Mucosa of rectum (tissue), 2 donors: ENCODE measurements at regions not wholly inside any gene's neighbourhood (a gene's known extent, or its start where the extent isn't known, plus 50 kb on each side); places are given as distances from the start of the nearest gene placed in this dataset.
"Not testable (repeated sequence)": the region's sequence is repeated elsewhere in the genome, so short reads cannot be mapped to it uniquely, and the experiment has no call there.

Source experiments
- H3K27ac ChIP-seq, 2 donors: one replicate each; pipeline ENCODE4 v1.7.0; 2013; ENCODE audit warnings: inconsistent platforms in 2 of 2, low read depth in 2 of 2, low read length in 2 of 2
- H3K27me3 ChIP-seq, 2 donors: one replicate each; pipeline ENCODE4 v1.7.0; 2013; ENCODE audit warnings: low read length in 2 of 2; ENCODE audit not compliant: control insufficient read depth in 2 of 2, insufficient read depth in 2 of 2
- H3K36me3 ChIP-seq, 2 donors: one replicate each; pipeline ENCODE4 v1.7.0; 2013; ENCODE audit warnings: low read length in 2 of 2; ENCODE audit not compliant: control insufficient read depth in 2 of 2, insufficient read depth in 2 of 2
- H3K4me1 ChIP-seq, 2 donors: one replicate each; pipeline ENCODE4 v1.7.0; 2013; ENCODE audit warnings: low read length in 2 of 2, mild to moderate bottlenecking in 1 of 2; ENCODE audit not compliant: control insufficient read depth in 2 of 2, insufficient read depth in 2 of 2
- H3K4me3 ChIP-seq, 2 donors: one replicate each; pipeline ENCODE4 v1.7.0; 2013; ENCODE audit warnings: low read length in 2 of 2
- H3K9ac ChIP-seq, 2 donors: one replicate each; pipeline ENCODE4 v1.7.0; 2013; ENCODE audit warnings: low read length in 2 of 2, low read depth in 1 of 2, mild to moderate bottlenecking in 1 of 2
- H3K9me3 ChIP-seq, 2 donors: one replicate each; pipeline ENCODE4 v1.7.0; 2013; ENCODE audit warnings: low read length in 2 of 2; ENCODE audit not compliant: control insufficient read depth in 2 of 2
- donor health status: healthy.
- donor health status: Normal muscosa, but diverticular disease.

DNA sequence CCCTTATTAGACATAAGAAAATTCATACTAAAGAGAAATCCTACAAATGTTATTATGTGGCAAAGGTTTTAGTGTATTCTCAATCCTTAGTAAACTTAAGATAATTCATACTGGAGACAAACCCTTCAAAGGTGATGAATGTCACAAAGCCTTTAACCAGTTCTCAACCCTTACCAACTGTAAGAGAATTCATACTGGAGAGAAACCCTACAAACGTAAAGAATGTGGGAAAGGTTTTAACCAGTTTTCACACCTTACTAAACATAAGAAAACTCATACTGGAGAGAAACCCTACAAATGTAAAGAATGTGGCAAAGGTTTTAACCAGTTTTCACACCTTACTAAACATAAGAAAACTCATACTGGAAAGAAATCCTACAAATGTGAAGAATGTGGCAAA is 93.2 kb downstream of the ZNF680 start:
- H3K4me3 ChIP-seq = no peak overlapping the region
- H3K9me3 ChIP-seq = no peaks in the 10 kb centered on the region
- H3K36me3 ChIP-seq = no peaks in the 10 kb centered on the region
- H3K9ac ChIP-seq = no peak overlapping the region
- H3K4me1 ChIP-seq = no peaks in the 10 kb centered on the region
- H3K27me3 ChIP-seq = no peaks in the 10 kb centered on the region
- no peak overlapping the region for H3K27ac ChIP-seq

DNA sequence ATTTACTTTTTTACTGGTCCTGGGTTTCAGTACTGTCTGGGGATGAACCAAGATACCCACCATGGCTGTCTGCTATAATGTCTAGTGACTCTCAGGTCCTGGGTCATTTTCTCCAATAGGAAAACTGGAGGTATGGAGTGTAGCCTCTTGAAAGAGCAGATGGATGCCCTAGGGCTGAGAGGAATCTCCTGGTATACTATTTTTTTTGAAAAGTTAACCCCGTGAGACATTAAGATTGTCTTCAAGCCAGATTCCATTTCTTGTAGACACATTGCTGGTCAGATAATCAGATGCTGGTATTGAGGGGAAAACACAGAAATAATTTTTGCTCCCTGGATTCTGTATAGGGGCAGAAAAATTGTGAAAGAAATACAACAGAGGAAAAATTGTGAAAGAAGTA is 97.3 kb downstream of the ZNF680 start:
- H3K27me3 ChIP-seq = no peaks in the 10 kb centered on the region
- H3K4me3 ChIP-seq = no peak overlapping the region
- H3K9me3 ChIP-seq = peaks cover 0 to 3% of the 10 kb centered on the region in 2 donors
- no peak overlapping the region for H3K27ac ChIP-seq
- H3K36me3 ChIP-seq = no peaks in the 10 kb centered on the region
- no peaks in the 10 kb centered on the region for H3K4me1 ChIP-seq
- H3K9ac ChIP-seq = no peak overlapping the region

DNA sequence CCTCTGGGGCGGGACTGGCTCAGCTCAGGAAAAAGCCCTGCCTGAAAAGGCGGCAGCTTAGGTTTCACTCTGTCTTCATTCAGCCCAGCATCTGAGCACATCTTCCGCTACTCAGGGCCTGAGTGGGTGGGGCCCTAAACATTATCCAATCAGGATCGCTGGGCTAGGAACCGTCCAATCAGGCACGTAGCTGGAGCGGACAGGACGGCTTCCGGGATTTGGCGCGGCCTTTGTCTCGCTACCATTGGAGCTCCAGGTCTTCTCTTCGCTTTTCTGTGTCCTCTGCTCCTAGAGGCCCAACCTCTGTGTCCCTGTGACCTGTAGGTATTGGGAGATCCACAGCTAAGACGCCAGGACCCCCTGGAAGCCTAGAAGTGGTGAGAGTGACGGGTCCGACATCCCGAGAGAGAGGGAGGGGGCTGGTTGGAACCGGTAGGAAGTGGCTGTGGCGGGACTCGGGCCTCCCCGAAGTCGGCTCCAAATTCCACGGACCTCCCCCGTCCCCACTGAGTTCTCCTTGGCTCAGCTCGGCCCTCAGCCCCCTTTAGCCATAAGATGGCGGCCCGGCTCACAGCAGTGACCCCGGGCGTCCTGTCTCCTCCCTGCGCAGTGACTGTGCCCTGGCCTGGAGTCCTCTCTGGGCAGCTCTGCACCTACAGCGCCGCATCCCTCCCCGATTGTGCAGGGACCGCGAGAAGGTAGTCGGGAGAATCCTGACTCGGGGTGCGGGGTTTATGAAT is 99.1 kb downstream of the ZNF680 start:
- H3K4me3 ChIP-seq = peak overlapping the region; percentile 49 to 60
- H3K27ac ChIP-seq = no peak overlapping the region
- no peaks in the 10 kb centered on the region for H3K27me3 ChIP-seq
- no peaks in the 10 kb centered on the region for H3K4me1 ChIP-seq
- H3K9me3 ChIP-seq = peaks cover 0 to 3% of the 10 kb centered on the region in 2 donors
- H3K9ac ChIP-seq = no peak overlapping the region
- H3K36me3 ChIP-seq = no peaks in the 10 kb centered on the region

DNA sequence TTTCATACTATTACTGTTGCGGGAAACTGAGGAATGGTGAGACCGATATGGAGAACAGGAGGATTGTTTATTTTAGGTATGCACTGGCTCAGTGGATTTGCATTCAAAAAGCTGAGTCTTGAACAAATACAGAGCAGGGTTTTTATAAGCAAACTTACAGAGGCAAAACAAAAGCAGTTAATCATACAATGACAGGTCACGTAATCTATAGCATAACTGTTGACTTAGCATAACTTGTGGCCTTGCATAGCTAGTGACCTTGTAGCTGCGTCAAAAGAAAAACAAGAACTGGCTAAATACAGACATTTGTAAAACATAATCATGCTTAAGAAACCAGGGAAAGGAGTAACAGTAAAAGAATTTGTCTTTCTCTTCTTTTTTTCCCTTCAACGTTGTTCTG is 103.0 kb downstream of the ZNF680 start:
- H3K27me3 ChIP-seq, H3K9me3 ChIP-seq, H3K4me1 ChIP-seq, H3K36me3 ChIP-seq, H3K27ac ChIP-seq, H3K4me3 ChIP-seq, H3K9ac ChIP-seq: not testable (repeated sequence)

DNA sequence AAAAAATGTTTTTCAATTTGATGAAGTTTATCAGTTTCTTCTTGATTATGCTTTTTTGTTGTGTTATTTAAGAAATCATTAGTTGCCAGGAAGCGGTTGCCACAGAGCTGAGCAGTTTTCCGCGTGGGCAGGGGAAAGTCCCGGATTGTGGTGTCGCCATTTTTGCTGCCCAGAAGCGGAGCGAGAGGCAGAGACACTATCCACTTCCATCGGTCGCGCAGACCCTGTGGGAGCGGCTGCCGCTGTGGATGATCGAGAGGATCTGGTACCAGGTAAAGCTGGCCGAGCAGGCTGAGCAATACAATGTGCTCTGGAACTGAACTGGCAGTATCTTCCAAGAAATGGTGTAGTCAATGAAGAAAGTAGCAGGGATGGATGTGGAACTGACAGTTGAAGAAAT is 119.8 kb downstream of the ZNF736 start:
- H3K9ac ChIP-seq = no peak overlapping the region
- no peaks in the 10 kb centered on the region for H3K36me3 ChIP-seq
- no peak overlapping the region for H3K4me3 ChIP-seq
- no peaks in the 10 kb centered on the region for H3K27me3 ChIP-seq
- H3K27ac ChIP-seq = no peak overlapping the region
- H3K9me3 ChIP-seq = peaks cover 0 to 3% of the 10 kb centered on the region in 2 donors
- no peaks in the 10 kb centered on the region for H3K4me1 ChIP-seq

DNA sequence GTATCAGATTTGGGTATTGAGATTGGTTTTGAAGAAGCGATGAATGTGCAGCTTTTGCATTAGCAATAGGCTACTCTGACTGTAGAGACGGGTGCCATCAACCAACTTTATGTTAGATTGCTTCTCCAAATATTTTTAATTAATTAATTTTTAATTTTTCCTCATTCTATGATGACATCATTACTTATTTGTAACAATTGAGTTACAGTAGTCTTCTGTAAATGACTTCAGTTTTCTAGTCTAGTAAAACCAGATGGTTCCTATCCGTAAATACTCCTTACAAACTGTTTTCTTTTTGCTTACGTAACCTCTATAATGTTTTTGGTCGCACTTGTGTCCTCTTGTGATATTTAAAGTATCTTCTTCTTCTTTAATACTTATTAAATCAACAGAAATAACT is 118.1 kb downstream of the ZNF736 start:
- Histone ChIP-seq H3K9me3 (peaks cover 0 to 3% of the 10 kb centered on the region in 2 donors), H3K4me1 (no peaks in the 10 kb centered on the region), H3K4me3 (no peak overlapping the region), H3K36me3 (no peaks in the 10 kb centered on the region), H3K27ac (no peak overlapping the region), H3K27me3 (no peaks in the 10 kb centered on the region), H3K9ac (no peak overlapping the region)

DNA sequence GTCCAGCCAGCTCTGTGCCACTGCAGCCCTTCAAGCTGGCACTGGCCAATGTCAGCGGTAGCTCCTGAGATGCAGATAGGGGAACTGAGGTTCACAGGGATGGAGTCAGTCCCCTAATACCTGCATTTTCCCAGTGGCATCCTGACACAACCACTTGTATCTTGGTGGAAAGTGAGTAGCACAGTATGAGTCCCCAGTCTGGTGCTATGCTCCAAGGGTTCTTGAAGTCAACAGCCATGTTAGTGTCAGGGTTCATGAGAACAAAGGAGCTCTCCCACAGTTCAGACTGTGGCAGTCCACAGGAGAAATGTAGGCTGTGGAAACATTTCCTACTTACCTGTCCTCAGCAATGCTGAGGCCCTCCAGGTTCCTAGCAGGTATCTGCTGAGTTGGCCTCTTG is 115.5 kb downstream of the ZNF736 start:
- no peak overlapping the region for H3K9ac ChIP-seq
- no peaks in the 10 kb centered on the region for H3K4me1 ChIP-seq
- H3K27ac ChIP-seq = no peak overlapping the region

DNA sequence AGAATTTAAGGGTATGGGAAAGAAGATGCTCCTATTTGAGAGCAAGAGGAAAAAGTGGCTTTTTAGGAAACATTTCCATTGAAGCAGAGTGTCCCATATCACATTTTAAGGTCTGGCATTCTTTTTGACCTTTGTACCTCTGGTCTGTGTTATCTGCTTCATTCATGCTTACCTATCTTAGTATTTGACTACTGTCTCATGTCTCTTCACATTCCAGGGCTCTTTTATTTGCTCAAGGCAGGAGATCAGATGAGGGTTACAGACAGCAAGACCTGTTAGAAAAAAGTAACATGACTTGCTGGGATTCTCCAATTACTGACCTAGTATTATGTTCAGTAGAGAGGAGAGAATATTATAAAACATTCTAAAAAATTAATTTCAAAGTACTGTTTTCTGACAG is 111.7 kb downstream of the ZNF736 start:
- H3K9me3 ChIP-seq, H3K4me1 ChIP-seq, H3K27me3 ChIP-seq, H3K9ac ChIP-seq, H3K4me3 ChIP-seq, H3K27ac ChIP-seq, H3K36me3 ChIP-seq: not testable (repeated sequence)

More for the DNA sequence above, 115.5 kb downstream of the ZNF736 start:
- Histone ChIP-seq H3K27me3 (no peaks in the 10 kb centered on the region), H3K36me3 (no peaks in the 10 kb centered on the region), H3K9me3 (peaks cover 0 to 3% of the 10 kb centered on the region in 2 donors), H3K4me3 (no peak overlapping the region)

DNA sequence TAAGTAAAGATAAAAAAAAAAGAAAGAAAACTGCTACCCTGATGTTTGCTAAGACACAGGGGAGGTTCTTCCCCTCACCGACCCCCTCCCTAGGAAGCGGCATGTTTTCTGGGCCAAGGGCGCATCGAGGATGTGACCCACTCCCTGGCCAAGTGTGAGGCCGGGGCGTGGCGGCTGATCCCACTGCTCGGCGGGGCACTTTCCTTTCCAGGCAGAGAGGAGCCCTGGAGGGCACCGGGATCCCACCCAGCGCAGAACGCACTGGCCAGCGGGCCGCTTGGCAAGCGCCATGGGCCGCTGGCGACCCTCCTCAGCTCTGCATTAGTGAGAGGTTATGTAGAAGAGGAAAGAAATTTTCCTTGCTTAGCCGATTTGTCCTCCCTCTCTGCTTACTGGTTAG is 93.4 kb downstream of the ZNF736 start:
- no peak overlapping the region for H3K9ac ChIP-seq
- no peak overlapping the region for H3K4me3 ChIP-seq
- H3K27me3 ChIP-seq = no peaks in the 10 kb centered on the region
- H3K36me3 ChIP-seq = no peaks in the 10 kb centered on the region
- no peak overlapping the region for H3K27ac ChIP-seq
- no peaks in the 10 kb centered on the region for H3K4me1 ChIP-seq
- H3K9me3 ChIP-seq = peaks cover 0 to 5% of the 10 kb centered on the region in 2 donors
